HG03097 (cell line): ENCODE measurements at regions not wholly inside any gene's neighbourhood (a gene's known extent, or its start where the extent isn't known, plus 50 kb on each side); places are given as distances from the start of the nearest gene placed in this dataset.
"Not testable (repeated sequence)": the region's sequence is repeated elsewhere in the genome, so short reads cannot be mapped to it uniquely, and the experiment has no call there.

Experiments
- ATAC-seq: cut with Tn5 transposase; IDR thresholded peaks from one replicate; pipeline ENCODE4 v1.9.1; 2021; ENCODE audit not compliant: unreplicated experiment, low FRiP score

GRCh38 chr6:133046576-133046975 is 194.6 kb upstream of the EYA4 start:
- ATAC-seq = no peak

- no peak for ATAC-seq
Observed at GRCh38 chr6:133047065-133047665, 194.0 kb upstream of the EYA4 start.

GRCh38 chr6:133047706-133048105 is 193.5 kb upstream of the EYA4 start:
- no peak for ATAC-seq

GRCh38 chr6:133051240-133051639 is 189.9 kb upstream of the EYA4 start:
- ATAC-seq = no peak

- no peak for ATAC-seq
Observed at GRCh38 chr6:133052465-133052864, 188.7 kb upstream of the EYA4 start.

GRCh38 chr6:133055441-133055966 is 185.7 kb upstream of the EYA4 start:
- ATAC-seq = no peak

GRCh38 chr6:133057352-133057751 is 183.8 kb upstream of the EYA4 start:
- no peak for ATAC-seq

GRCh38 chr6:133062077-133062476 is 179.1 kb upstream of the EYA4 start:
- no peak for ATAC-seq

- no peak for ATAC-seq
Observed at GRCh38 chr6:133062696-133063306, 178.4 kb upstream of the EYA4 start.

- ATAC-seq = no peak
Observed at GRCh38 chr6:133067960-133068359, 173.2 kb upstream of the EYA4 start.

GRCh38 chr6:133070410-133071043 is 170.6 kb upstream of the EYA4 start:
- no peak for ATAC-seq

- ATAC-seq = no peak
Observed at GRCh38 chr6:133079901-133080300, 161.3 kb upstream of the EYA4 start.

GRCh38 chr6:133083248-133083967 is 157.7 kb upstream of the EYA4 start:
- ATAC-seq = no peak

- no peak for ATAC-seq
Observed at GRCh38 chr6:133085471-133085870, 155.7 kb upstream of the EYA4 start.

- no peak for ATAC-seq
Observed at GRCh38 chr6:133085896-133086295, 155.3 kb upstream of the EYA4 start.

GRCh38 chr6:133088931-133089695 is 152.0 kb upstream of the EYA4 start:
- no peak for ATAC-seq

GRCh38 chr6:133092199-133092598 is 149.0 kb upstream of the EYA4 start:
- ATAC-seq = no peak

- no peak for ATAC-seq
Observed at GRCh38 chr6:133092771-133093170, 148.4 kb upstream of the EYA4 start.

- ATAC-seq = not testable (repeated sequence)
Observed at GRCh38 chr6:133093211-133093610, 147.9 kb upstream of the EYA4 start.

- no peak for ATAC-seq
Observed at GRCh38 chr6:133093956-133094355, 147.2 kb upstream of the EYA4 start.

GRCh38 chr6:133097208-133097607 is 143.9 kb upstream of the EYA4 start:
- no peak for ATAC-seq
